ENCODE measurements at regions not wholly inside any gene's neighbourhood (a gene's known extent, or its start where the extent isn't known, plus 50 kb on each side); places are given as distances from the start of the nearest gene placed in this dataset.
"Not testable (repeated sequence)": the region's sequence is repeated elsewhere in the genome, so short reads cannot be mapped to it uniquely, and the experiment has no call there.

DNA sequence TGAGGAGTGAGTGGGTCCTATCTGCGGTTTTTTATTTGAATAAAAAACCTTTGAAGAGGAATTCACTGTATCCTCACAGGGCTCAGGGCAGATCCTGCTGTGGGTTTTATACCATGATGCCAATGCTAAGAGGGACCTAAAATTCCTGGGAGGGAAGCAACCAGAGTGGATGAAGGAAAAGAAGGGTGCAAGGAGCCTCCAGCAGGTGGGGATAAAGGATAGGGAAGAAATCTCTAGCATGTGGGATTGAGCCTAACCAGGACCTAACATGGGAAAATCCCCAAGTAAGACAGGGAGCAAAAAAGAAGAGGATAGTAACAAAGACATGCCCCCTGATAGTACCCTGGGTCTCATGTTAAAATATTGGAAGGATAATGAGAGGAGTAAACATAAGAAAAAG lies 652.8 kb downstream of the GOLGA6L6 start:
- TF ChIP-seq, protein P1, sequence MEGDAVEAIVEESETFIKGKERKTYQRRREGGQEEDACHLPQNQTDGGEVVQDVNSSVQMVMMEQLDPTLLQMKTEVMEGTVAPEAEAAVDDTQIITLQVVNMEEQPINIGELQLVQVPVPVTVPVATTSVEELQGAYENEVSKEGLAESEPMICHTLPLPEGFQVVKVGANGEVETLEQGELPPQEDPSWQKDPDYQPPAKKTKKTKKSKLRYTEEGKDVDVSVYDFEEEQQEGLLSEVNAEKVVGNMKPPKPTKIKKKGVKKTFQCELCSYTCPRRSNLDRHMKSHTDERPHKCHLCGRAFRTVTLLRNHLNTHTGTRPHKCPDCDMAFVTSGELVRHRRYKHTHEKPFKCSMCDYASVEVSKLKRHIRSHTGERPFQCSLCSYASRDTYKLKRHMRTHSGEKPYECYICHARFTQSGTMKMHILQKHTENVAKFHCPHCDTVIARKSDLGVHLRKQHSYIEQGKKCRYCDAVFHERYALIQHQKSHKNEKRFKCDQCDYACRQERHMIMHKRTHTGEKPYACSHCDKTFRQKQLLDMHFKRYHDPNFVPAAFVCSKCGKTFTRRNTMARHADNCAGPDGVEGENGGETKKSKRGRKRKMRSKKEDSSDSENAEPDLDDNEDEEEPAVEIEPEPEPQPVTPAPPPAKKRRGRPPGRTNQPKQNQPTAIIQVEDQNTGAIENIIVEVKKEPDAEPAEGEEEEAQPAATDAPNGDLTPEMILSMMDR (IDR thresholded peaks at IDR 0.05): not testable (repeated sequence)
- TF ChIP-seq POLR2A (IDR thresholded peaks at IDR 0.05; ENCODE audit: low read depth): not testable (repeated sequence)
